Right renal pelvis (tissue), 4 donors: ENCODE measurements at regions not wholly inside any gene's neighbourhood (a gene's known extent, or its start where the extent isn't known, plus 50 kb on each side); places are given as distances from the start of the nearest gene placed in this dataset.

Source experiments
- DNase-seq, 4 donors: peaks; one replicate each; pipeline ENCODE4 v3.0.0-alpha.2; 2013; ENCODE audit warnings: low read depth in 4 of 4, low spot score in 3 of 4, missing footprints in 1 of 4

DNA sequence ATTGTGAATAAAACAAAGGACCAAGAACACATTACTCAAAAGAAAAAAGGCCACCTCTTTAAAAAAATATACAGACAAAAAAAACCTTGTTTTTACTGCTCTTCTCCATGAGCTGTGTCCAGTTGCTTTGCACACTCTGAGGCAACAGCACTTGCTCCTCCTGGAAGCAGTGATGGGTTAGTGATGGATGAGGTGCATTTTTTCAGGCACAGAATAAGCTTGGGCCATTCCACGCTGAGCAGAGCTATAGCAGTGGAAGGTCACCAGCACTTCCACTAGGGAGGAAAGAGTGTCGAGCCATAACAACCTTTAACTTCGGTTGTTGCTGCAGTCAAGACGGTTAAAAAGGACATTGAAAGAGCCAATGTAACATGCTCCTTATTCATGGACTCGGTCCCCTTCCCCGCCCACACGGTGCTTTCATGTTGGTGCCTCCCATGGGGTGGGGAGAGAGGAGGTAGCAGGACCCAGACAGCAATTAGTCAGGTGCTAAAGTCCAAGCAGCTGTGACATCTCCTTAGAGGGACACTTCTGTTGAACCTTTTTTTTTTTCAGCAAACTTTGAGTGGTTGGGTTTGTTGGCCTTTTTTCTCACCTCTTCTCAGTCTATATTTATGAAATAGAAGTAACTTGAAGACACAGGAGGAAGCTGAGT, 136.5 kb upstream of the ADARB2 start:
- no peak for DNase-seq

DNA sequence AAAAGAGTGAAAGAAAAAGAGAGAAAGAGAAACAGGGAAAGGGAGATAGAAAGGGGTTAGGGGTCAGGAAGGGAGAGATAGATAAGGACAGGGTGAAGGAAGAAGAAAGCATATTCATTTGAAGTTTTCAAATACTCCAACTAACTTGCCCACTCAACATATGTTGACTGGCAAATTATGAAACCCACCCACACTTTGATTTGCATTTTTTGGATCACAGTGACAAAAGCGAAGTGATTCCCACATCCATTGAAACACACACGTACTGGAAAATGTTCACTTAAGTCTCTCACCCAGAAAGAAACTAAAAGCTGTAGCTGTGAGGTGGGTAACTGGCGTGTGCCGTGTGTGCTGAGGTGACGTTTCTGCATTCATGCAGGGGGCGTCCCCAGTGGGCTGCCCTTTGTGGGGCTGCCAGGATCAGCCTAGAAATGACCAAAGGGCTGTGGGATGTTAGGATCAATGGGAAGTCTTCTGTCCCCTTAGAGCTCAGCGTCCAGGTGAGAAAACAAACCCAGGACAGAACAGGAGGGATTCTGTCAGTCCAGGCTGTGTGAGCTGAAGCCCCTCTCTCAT, 134.9 kb upstream of the ADARB2 start:
- DNase-seq: no peak

DNA sequence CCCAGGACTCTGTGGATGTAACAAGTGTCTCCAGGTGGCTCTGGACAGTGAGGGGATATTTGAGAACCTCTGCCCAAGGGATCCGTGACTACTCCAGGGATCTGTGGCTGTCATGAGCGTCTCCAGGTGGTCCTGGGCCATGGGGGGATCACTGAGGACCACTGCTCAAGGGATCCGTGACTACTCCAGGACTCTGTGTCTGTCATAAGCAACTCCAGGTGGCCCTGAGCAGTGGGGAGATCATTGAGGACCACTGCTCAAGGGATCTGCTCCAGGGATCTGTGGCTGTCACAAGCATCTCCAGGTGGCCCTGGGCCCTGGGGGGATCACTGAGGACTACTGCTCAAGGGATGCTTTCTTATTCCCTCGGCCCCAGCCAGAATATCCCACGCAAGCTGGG, 133.2 kb upstream of the ADARB2 start:
- DNase-seq: no peak

DNA sequence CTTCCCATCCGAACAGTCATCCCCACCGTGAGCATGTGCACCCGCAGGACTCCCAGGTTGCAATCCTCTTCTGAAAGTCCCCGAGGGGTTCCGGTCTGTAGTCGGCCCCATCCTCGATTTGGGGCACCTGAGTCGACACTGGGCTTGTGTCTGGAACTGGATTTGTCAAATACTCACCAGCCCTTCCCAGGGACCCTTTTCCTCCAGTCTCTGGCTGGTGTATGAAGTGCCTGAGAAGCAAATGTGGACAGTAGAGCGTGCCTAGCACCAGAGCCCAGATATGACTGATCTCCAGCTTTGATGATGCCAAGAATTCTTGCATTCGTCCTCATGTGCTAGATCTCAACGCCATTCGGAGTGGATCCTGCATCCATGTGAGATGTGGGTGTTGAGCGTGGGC, 132.5 kb upstream of the ADARB2 start:
- DNase-seq: no peak

DNA sequence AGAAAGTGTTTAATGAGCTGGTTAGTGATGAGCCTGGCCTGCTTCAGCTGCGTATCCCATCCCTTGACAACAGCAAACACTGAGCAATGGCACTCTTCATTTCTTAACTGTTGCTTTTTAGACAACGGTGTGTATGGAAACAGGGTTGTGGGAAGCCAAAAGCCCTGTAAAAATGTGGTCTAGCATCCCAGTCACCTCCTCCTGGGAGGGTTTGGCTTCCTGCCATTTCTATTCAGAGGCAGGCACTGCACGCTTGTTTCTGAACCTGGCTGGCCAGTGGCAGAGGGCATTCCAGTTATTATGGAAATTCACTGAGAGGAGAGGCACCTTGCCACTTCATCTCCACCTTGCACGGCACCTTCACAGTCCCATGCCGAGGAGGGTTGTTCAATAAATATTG, 123.0 kb upstream of the ADARB2 start:
- no peak for DNase-seq

DNA sequence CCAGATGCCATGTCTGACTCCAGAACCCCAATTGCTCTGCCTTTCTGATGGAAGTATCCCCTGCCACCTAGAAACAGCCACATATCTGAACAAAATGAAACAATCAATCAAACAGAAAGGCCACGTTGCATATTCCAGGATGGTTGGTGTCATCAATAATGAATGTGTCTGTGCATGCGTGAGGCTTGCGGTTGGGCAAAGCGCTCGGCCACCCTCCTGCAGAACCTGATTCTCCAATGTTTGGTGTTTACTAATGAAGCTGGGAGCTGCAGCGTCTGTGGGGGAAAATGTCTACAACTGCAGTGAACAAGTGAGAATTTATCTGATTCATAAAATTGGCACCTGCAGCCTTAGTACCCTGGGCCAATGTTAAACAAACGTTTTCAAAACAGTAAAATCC, 121.2 kb upstream of the ADARB2 start:
- DNase-seq: no peak

DNA sequence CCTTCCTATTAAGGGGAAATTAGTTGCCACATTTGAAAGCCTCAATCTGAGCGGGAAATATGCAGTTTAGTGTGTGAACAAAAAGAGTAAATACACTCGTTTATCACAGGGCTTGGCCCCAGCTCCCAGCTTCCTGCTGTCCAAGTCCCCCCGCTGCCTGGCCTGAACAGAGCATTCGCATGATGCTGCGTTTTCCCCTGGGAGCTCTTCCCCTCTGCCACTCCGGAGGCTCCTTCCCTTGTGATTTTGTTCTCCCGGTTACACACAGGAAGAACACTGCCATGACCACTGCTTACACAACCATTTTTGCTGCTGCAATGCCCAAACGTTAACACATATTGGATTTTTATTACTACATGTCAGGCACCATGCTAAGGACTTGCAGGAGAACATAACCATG, 120.7 kb upstream of the ADARB2 start:
- DNase-seq: no peak

DNA sequence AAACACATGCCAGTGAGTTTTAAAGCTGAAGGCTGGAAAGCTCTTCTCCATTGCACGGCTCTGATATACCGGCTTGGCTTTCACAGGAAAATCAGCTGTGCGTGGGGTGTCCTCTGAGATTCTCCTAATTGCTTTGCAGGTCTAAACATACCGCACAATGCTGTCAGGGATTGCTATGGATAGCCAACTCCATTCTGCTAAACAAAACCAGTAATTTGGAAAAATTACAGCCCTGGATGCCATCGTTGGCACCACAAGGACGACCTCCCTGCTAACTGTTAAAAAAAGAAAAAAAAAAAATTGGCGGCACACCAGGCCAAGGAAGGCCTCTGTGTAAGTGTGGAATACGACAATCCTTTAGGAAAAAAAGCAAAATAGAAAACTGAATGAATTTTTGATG, 118.6 kb upstream of the ADARB2 start:
- DNase-seq: no peak

DNA sequence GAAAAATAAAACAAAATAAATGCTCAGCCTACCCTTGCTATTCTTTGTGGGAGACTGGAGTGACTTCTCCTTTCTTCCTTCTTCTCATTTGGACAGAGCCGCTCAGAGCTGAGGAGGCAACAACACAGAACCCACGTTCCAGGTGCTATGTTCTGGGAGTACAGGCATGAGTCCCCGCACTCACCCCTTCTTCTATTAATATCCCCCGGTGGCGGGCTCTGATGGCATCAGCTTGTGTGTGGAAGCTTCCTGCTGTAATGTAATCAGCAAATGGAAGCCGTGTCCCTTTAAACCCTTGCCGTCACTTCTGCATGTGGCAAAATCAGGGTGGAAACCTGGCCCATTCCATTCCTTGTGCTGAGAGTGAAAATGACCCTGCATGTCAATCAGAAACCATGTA, 116.9 kb upstream of the ADARB2 start:
- DNase-seq: no peak

DNA sequence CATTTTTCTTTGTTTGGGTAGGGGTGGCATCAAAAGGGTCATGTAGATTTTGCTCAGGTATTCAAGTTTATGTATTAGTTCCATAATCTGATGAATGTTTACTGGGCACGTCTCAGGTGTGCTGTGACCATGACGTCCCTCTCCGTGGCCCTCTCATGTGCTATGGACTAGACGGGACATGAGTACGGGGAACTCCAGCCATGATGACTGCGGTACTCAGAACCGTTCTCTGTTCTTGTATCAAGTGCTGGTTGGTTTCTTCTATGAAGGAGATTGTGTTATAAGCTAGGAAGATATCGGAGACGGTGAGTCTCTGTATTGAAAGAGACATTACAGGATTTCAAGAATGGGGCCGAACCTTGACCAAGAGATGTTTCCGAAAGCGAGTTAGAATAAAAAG, 116.5 kb upstream of the ADARB2 start:
- no peak for DNase-seq

DNA sequence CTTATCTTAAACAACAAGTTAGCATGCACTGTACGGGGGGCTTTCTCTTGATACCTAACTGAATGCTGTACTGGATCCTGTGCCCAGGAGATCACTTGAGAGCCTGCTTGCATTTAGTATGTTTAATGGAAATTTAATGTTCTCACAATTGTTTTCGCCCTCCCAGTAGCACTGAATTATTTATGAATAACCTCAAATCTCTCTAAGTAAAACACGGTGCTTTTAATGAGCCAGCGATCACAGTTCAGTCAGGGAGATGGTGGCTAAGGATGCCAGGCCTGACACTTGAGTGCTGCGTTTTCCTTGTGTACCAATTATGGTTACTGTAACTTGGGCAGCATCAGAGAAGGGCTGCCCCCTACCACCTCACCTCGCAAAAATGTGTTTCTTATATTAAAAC, 115.5 kb upstream of the ADARB2 start:
- no peak for DNase-seq

DNA sequence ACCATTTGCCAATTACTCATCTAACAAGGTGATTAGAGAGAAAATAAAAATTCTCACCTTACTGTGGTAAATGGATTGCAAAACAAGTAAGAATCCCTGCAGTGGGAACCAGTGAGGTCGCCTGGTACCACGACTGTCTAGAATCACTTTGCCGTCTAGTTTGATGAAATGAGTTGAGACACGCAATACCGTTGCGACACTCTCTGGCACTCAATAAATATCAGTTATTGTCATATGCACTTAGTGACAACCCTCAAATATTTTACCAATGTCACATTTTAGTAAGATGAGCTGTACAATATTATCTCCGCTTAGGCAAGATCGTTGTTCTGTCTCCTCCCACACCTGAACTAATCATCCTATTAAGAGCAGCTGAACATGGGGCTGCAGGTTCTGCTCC, 114.4 kb upstream of the ADARB2 start:
- DNase-seq: no peak

DNA sequence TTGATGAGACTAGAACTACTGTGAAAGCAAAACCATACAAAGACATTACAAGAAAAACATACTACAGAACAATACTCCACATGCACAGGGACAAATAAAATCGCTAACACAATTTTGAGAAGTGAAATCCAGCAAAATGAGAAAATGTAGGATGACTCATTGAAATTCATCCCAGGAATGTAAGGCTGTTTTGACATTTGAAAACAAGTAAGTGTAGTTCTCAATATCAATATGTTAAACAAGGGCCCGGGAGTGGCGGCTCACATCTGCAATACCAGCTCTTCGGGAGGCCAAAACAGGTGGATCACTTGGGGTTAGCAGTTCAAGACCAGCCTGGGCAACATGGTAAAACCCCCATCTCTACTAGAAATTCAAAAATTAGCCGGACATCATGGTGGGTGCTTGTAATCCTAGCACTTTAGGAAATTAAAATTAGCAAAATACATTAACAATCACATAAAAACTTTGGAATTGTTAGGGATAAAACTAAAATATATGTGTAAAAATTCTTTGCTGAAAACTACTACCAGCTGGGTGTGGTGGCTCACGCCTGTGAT, 113.7 kb upstream of the ADARB2 start:
- no peak for DNase-seq

DNA sequence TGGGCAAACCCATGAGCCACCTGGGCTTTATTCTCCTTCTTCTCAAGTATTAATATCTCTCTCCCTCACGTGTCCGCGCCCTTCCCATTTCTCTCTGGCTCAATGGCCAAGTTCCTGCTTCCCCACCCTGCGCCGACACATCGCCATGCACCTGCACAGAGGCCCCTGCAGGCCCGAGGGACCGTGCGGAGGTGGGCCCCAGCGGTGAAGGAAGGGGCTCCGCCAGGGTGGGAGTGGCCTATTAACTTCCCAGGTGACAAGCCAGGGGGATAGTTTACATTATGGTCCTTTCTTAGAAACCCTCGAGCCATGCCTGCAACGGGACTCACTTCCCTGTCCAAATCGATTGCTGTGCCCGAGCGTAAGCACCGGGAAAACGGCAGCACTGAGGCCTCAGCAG, 110.0 kb upstream of the ADARB2 start:
- DNase-seq: no peak

DNA sequence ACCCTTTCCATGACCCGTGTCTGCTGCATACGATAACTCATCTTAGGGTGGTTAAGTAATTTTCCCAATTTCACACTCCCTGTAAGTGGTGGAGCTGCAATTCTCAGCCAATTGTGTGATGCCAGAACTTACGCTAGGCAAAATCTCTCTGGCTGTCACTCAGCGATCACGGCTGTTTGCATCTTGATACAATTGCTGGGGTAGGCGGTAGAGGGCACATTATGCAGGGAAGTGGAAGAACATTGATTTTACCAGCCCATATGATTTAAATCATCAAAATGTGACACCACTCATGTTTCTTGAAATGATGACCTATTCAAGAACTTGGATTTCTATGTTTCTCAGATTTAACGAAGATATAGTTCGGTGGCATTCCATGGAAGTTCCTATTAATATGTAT, 108.7 kb upstream of the ADARB2 start:
- no peak for DNase-seq

DNA sequence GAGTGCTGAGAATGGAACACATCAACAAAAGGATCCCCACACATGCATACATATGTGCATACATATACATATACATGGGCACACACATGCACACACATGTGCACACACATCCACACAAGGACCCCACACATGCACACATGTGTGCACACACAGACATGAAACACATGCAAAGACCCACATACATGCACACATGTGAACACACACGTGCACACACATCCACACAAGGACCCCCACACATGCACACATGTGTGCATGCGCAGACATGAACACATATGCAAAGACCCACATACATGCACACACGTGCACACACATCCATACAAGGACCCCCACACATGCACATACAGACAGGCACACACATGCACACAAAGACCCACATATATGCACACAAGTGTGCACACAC, 104.4 kb upstream of the ADARB2 start:
- DNase-seq: no peak

DNA sequence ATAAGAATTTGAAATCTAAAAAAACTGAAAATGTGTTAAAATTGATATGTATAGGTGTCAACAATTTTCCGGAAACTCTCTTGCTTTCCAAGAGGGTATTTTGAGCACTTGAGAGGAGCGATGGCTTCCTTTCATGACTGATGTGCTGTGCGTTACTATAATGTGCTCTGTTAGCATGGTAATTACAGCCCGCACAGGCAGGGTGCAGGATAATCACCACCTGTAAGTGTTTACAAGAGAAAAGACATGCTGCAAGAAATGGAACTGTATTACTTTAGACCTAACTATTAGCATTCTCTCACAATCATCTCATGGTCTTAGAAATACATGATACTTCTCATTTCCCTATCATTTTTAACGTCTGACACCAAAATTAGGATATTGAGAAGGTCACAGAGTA, 92.4 kb upstream of the ADARB2 start:
- DNase-seq: no peak

DNA sequence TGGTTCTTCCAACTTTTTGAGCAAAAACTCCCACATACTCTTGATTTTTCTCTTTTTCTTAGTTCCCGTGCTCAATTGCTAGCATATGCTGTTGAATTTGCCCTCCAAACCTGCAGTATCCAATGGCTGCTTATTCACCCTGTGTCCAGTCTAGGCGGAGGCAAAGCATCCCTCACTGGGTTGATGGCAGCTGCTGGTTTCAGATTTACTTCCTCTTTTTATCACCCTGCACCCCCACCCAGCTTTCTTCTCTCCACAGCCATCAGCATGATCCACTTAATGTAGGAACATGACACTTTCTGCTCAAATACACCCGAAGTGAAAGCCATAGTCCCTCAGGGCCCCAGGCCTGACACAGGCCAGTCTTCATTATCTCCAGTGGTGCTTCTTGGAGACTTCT, 87.6 kb upstream of the ADARB2 start:
- no peak for DNase-seq

DNA sequence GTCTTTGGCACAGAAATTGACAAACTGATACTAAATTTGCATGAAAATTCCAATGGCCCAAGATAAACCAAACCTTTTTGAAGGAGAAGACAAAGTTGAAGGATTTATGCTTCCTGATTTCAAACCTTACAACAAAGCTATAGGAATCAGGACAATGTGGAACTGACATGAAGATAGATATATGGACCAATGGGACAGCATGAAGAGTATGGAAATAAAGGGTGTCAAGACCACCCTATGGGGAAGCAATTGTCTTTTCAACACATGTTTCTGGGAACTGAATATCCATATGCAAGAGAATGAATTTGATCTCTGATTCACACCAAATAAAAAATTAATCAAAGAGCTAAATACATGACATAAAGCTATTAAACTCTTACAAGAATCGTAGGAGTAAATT, 77.2 kb upstream of the ADARB2 start:
- no peak for DNase-seq

DNA sequence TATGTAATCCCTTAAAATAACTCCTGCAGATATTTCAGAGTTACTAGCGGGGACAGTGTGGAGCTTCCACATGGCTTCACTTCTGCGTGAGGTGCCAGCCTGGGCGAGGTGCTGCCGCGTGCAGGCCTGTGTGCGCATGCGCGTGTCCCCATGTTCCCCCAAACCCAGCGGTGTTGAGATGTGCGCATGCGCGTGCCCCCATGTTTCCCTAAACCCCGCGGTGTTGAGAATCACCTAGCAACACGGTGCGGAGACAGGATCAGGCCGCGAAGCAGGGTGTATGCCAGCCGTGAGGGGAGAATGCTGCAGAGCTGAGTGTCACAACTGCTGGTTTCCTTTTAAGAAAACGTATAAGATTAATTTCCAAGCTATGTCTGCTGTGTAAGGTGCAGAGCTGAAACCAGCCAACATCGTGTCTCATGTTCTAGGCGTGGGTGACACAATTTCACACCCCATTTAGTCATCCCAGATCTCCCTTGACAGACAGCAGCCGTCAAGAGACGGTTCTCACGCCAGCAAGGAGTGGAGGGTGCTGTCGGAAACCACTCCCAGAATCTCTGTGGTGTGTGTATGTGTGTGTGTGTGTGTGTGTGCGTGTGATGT, 71.9 kb upstream of the ADARB2 start:
- DNase-seq: no peak

DNA sequence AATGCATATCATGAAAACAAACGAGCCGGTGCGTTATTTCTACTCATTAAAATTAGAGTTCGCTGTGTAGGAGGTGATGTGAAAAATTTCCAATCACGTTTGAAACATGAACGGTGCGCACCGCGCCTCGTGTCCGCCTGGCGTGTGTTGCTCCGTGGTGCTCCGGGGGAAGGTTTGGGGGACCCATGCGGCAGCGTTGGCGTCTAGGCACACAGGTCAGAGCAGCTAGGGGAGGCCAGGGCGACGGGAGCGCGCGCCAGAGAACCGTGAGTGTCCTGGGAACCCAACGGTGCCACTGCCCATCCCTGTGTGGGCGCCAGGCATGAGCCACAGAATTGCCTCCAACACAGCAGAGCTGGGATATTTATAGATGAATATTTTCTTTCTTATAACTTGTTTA, 70.6 kb upstream of the ADARB2 start:
- DNase-seq: no peak

DNA sequence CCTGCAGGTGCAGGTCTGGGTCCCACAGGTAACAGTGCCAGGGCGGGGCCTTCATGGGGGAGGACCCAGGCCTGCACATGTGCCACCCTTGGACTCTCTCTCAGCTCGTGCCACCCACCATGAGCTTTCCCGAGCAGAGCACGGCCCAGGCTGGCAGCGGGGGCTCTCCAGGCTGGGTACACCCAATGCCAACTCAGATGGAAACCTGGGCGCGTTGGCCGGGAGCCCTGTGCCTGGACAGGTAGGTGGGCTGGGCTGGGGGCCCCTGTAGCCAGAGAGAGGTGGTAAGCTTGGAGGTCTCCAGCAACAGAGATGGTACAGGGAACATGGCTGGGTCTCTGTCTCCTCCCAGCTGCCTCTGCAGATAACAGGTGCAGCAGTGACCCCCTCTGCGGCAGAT, 69.9 kb upstream of the ADARB2 start:
- DNase-seq: no peak
